Lung microvascular endothelial cell (primary cell): ENCODE measurements at regions not wholly inside any gene's neighbourhood (a gene's known extent, or its start where the extent isn't known, plus 50 kb on each side); places are given as distances from the start of the nearest gene placed in this dataset.
A peak's percentile ranks its signal among the peaks of the same experiment; 100 is the strongest.
"Not testable (repeated sequence)": the region's sequence is repeated elsewhere in the genome, so short reads cannot be mapped to it uniquely, and the experiment has no call there.

Experiments
- DNase-seq, 2 donors: peaks; one replicate each; pipeline versions ENCODE4 v3.0.0 to v3.0.0-alpha.2; 2010; ENCODE audit warnings: low read depth in 2 of 2

GRCh38 chr12:9309749-9310148 is 101.6 kb upstream of the PZP start:
- not testable (repeated sequence) for DNase-seq

GRCh38 chr12:9308745-9309144 is 100.5 kb upstream of the PZP start:
- DNase-seq: not testable (repeated sequence)

- DNase-seq: not testable (repeated sequence)
Measured at GRCh38 chr12:9308163-9308562, 100.0 kb upstream of the PZP start.

- not testable (repeated sequence) for DNase-seq
Measured at GRCh38 chr12:9307255-9307654, 99.1 kb upstream of the PZP start.

- not testable (repeated sequence) for DNase-seq
Measured at GRCh38 chr12:9306004-9306403, 97.8 kb upstream of the PZP start.

- not testable (repeated sequence) for DNase-seq
Measured at GRCh38 chr12:9304540-9304939, 96.3 kb upstream of the PZP start.

GRCh38 chr12:9295872-9296271 is 87.7 kb upstream of the PZP start:
- DNase-seq: not testable (repeated sequence)

- DNase-seq: not testable (repeated sequence)
Measured at GRCh38 chr12:9294072-9294620, 86.0 kb upstream of the PZP start.

GRCh38 chr12:9293391-9293790 is 85.2 kb upstream of the PZP start:
- DNase-seq: not testable (repeated sequence)

GRCh38 chr12:9289984-9290383 is 81.8 kb upstream of the PZP start:
- not testable (repeated sequence) for DNase-seq

- not testable (repeated sequence) for DNase-seq
Measured at GRCh38 chr12:9284724-9285123, 76.5 kb upstream of the PZP start.

GRCh38 chr12:9284197-9284596 is 76.0 kb upstream of the PZP start:
- peak in 1 of 2 donors; percentile 17 for DNase-seq

- peak; percentile 72 to 77 for DNase-seq
Measured at GRCh38 chr12:9283346-9284095, 75.3 kb upstream of the PZP start.

- no peak for DNase-seq
Measured at GRCh38 chr12:9276990-9277389, 68.8 kb upstream of the PZP start.

- DNase-seq: no peak
Measured at GRCh38 chr12:9273276-9273675, 65.1 kb upstream of the PZP start.

GRCh38 chr12:9271875-9272274 is 63.7 kb upstream of the PZP start:
- no peak for DNase-seq

- DNase-seq: no peak
Measured at GRCh38 chr12:9264546-9264945, 56.4 kb upstream of the PZP start.

- no peak for DNase-seq
Measured at GRCh38 chr12:9260931-9261330, 52.7 kb upstream of the PZP start.

- DNase-seq: no peak
Measured at GRCh38 chr12:9258676-9259075, 50.5 kb upstream of the PZP start.
